HG03460 (cell line): ENCODE measurements at regions not wholly inside any gene's neighbourhood (a gene's known extent, or its start where the extent isn't known, plus 50 kb on each side); places are given as distances from the start of the nearest gene placed in this dataset.

ENCODE experiments used
- ATAC-seq: cut with Tn5 transposase; IDR thresholded peaks from one replicate; pipeline ENCODE4 v1.9.1; 2021; ENCODE audit not compliant: unreplicated experiment

- no peak for ATAC-seq
Observed at GRCh38 chr5:105961572-105961971, 1709.2 kb downstream of the EFNA5 start.

- ATAC-seq: no peak
Observed at GRCh38 chr5:105956456-105957196, 1714.1 kb downstream of the EFNA5 start.

GRCh38 chr5:105954341-105954740 lies 1716.4 kb downstream of the EFNA5 start:
- ATAC-seq: no peak

GRCh38 chr5:105953616-105954015 lies 1717.1 kb downstream of the EFNA5 start:
- no peak for ATAC-seq

- ATAC-seq: no peak
Observed at GRCh38 chr5:105952875-105953274, 1717.9 kb downstream of the EFNA5 start.

GRCh38 chr5:105947461-105947860 lies 1723.3 kb downstream of the EFNA5 start:
- no peak for ATAC-seq

GRCh38 chr5:105945203-105945972 lies 1725.3 kb downstream of the EFNA5 start:
- no peak for ATAC-seq

GRCh38 chr5:105940181-105940580 lies 1730.6 kb downstream of the EFNA5 start:
- ATAC-seq: no peak

- no peak for ATAC-seq
Observed at GRCh38 chr5:105934171-105934570, 1736.6 kb downstream of the EFNA5 start.

- ATAC-seq: no peak
Observed at GRCh38 chr5:105931881-105932421, 1738.8 kb downstream of the EFNA5 start.

GRCh38 chr5:105929858-105930257 lies 1740.9 kb downstream of the EFNA5 start:
- no peak for ATAC-seq

GRCh38 chr5:105924366-105924765 lies 1746.4 kb downstream of the EFNA5 start:
- no peak for ATAC-seq

GRCh38 chr5:105922574-105922973 lies 1748.2 kb downstream of the EFNA5 start:
- no peak for ATAC-seq

GRCh38 chr5:105922080-105922479 lies 1748.7 kb downstream of the EFNA5 start:
- no peak for ATAC-seq

GRCh38 chr5:105917189-105917588 lies 1753.5 kb downstream of the EFNA5 start:
- no peak for ATAC-seq

GRCh38 chr5:105907016-105907415 lies 1763.7 kb downstream of the EFNA5 start:
- no peak for ATAC-seq

- ATAC-seq: no peak
Observed at GRCh38 chr5:105905392-105905791, 1765.3 kb downstream of the EFNA5 start.

- no peak for ATAC-seq
Observed at GRCh38 chr5:105903069-105903468, 1767.7 kb downstream of the EFNA5 start.

- ATAC-seq: no peak
Observed at GRCh38 chr5:105899726-105900125, 1771.0 kb downstream of the EFNA5 start.

- ATAC-seq: no peak
Observed at GRCh38 chr5:105898183-105898582, 1772.6 kb downstream of the EFNA5 start.

GRCh38 chr5:105885266-105885665 lies 1785.5 kb downstream of the EFNA5 start:
- ATAC-seq: no peak

- ATAC-seq: no peak
Observed at GRCh38 chr5:105882956-105883481, 1787.7 kb downstream of the EFNA5 start.
